Liver (tissue), 3 donors: ENCODE measurements at regions not wholly inside any gene's neighbourhood (a gene's known extent, or its start where the extent isn't known, plus 50 kb on each side); places are given as distances from the start of the nearest gene placed in this dataset.

Experiments used
- EGR1 ChIP-seq, 2 donors: IDR thresholded peaks; 2 replicates each; pipeline ENCODE4 v1.6.1; 2016 to 2018; ENCODE audit warnings: antibody characterized with exemption in 2 of 2, low read depth in 2 of 2
- GABPA ChIP-seq, 2 donors: IDR thresholded peaks in 1 of 2; conservative IDR thresholded peaks in 1 of 2; 2 replicates each; pipeline ENCODE4 v1.6.1; 2016; ENCODE audit warnings: antibody characterized with exemption in 2 of 2, mild to moderate bottlenecking in 1 of 2, moderate library complexity in 1 of 2
- JUND ChIP-seq, 2 donors: IDR thresholded peaks; 2 replicates each; pipeline ENCODE4 v1.6.1; 2016; ENCODE audit warnings: antibody characterized with exemption in 2 of 2
- RAD21 ChIP-seq, 2 donors: IDR thresholded peaks; 2 replicates each; pipeline ENCODE4 v1.6.1; 2016; ENCODE audit warnings: antibody characterized with exemption in 2 of 2, mild to moderate bottlenecking in 2 of 2
- SP1 ChIP-seq: IDR thresholded peaks from 2 replicates; pipeline ENCODE4 v1.6.1; 2018; ENCODE audit warnings: antibody characterized with exemption, mild to moderate bottlenecking
- TAF1 ChIP-seq: conservative IDR thresholded peaks from 2 replicates; pipeline ENCODE4 v1.6.1; 2016; ENCODE audit warnings: antibody characterized with exemption, mild to moderate bottlenecking
- YY1 ChIP-seq: IDR thresholded peaks from 2 replicates; pipeline ENCODE4 v1.6.1; 2016; ENCODE audit warnings: antibody characterized with exemption, mild to moderate bottlenecking
- TF ChIP-seq, protein P1 (sequence below): fragments of 150-350 bp; IDR thresholded peaks from 2 replicates; pipeline ENCODE4 v1.5.1; 2017; ENCODE audit warnings: improper control_type of control experiment, low read depth, low read length; ENCODE audit not compliant: missing input control
- TF ChIP-seq, protein P2 (sequence below): IDR thresholded peaks from 2 replicates; pipeline ENCODE4 v1.6.1; 2016; ENCODE audit warnings: antibody characterized with exemption, mild to moderate bottlenecking
- donor health status: healthy.
- donor health status: healthy.

DNA sequence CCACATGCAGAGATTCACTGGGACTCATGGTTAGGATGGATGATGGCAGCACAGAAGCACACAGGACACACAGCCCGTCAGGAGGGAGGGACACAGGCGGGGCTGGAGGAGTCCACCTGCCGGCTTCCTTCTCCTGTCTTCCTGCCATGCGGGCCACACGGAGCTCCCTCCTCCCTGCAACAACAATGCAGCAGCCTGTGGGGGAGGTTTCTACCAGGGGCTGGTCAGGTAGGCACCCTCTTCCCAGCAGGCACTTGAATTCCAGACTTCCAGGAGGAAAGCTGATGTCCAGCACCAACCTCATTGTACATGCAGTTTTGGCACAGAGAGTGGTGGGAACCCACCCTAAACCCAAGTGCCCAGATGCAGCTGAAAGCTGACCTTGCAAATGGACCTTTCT, 341.2 kb downstream of the GLRX3 start:
- TF ChIP-seq, protein P1, sequence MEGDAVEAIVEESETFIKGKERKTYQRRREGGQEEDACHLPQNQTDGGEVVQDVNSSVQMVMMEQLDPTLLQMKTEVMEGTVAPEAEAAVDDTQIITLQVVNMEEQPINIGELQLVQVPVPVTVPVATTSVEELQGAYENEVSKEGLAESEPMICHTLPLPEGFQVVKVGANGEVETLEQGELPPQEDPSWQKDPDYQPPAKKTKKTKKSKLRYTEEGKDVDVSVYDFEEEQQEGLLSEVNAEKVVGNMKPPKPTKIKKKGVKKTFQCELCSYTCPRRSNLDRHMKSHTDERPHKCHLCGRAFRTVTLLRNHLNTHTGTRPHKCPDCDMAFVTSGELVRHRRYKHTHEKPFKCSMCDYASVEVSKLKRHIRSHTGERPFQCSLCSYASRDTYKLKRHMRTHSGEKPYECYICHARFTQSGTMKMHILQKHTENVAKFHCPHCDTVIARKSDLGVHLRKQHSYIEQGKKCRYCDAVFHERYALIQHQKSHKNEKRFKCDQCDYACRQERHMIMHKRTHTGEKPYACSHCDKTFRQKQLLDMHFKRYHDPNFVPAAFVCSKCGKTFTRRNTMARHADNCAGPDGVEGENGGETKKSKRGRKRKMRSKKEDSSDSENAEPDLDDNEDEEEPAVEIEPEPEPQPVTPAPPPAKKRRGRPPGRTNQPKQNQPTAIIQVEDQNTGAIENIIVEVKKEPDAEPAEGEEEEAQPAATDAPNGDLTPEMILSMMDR: no peak
- TF ChIP-seq RAD21 (IDR thresholded peaks at IDR 0.05) (no peak), JUND (IDR thresholded peaks at IDR 0.05) (no peak), SP1 (no peak), EGR1 (IDR thresholded peaks at IDR 0.05; ENCODE audit: low read depth in 2 of 2) (no peak), TAF1 (no peak), YY1 (no peak), GABPA (IDR thresholded peaks at IDR 0.05 in 1 of 2, conservative IDR thresholded peaks at IDR 0.05 in 1 of 2) (no peak)
- TF ChIP-seq, protein P2, sequence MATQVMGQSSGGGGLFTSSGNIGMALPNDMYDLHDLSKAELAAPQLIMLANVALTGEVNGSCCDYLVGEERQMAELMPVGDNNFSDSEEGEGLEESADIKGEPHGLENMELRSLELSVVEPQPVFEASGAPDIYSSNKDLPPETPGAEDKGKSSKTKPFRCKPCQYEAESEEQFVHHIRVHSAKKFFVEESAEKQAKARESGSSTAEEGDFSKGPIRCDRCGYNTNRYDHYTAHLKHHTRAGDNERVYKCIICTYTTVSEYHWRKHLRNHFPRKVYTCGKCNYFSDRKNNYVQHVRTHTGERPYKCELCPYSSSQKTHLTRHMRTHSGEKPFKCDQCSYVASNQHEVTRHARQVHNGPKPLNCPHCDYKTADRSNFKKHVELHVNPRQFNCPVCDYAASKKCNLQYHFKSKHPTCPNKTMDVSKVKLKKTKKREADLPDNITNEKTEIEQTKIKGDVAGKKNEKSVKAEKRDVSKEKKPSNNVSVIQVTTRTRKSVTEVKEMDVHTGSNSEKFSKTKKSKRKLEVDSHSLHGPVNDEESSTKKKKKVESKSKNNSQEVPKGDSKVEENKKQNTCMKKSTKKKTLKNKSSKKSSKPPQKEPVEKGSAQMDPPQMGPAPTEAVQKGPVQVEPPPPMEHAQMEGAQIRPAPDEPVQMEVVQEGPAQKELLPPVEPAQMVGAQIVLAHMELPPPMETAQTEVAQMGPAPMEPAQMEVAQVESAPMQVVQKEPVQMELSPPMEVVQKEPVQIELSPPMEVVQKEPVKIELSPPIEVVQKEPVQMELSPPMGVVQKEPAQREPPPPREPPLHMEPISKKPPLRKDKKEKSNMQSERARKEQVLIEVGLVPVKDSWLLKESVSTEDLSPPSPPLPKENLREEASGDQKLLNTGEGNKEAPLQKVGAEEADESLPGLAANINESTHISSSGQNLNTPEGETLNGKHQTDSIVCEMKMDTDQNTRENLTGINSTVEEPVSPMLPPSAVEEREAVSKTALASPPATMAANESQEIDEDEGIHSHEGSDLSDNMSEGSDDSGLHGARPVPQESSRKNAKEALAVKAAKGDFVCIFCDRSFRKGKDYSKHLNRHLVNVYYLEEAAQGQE: no peak
